ENCODE measurements at regions not wholly inside any gene's neighbourhood (a gene's known extent, or its start where the extent isn't known, plus 50 kb on each side); places are given as distances from the start of the nearest gene placed in this dataset.

DNA sequence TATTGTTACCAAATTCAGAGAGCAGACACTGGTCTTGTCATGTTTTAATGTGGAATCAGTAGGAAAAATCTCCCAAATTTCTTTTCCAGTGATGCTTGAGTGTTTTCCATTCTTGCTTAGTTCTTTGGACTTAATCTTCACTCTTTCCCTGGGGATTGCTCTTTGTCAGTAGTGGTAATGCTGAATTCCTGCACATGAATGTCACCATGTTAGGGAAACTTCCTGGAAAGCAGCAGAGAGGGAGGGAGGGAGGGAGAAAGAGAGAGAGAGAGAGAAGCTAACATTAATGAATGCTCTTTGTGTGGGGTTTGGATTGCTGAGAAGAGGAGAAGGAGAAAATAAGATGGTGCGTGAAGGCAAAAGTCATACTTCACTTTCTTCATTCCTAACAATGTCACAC, 295.3 kb upstream of the COBL start:
- TF ChIP-seq, protein P1, sequence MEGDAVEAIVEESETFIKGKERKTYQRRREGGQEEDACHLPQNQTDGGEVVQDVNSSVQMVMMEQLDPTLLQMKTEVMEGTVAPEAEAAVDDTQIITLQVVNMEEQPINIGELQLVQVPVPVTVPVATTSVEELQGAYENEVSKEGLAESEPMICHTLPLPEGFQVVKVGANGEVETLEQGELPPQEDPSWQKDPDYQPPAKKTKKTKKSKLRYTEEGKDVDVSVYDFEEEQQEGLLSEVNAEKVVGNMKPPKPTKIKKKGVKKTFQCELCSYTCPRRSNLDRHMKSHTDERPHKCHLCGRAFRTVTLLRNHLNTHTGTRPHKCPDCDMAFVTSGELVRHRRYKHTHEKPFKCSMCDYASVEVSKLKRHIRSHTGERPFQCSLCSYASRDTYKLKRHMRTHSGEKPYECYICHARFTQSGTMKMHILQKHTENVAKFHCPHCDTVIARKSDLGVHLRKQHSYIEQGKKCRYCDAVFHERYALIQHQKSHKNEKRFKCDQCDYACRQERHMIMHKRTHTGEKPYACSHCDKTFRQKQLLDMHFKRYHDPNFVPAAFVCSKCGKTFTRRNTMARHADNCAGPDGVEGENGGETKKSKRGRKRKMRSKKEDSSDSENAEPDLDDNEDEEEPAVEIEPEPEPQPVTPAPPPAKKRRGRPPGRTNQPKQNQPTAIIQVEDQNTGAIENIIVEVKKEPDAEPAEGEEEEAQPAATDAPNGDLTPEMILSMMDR (IDR thresholded peaks at IDR 0.05) = no peak
- TF ChIP-seq EP300 (IDR thresholded peaks at IDR 0.05) (no peak), POLR2AphosphoS5 (IDR thresholded peaks at IDR 0.05) (no peak)
